ENCODE measurements at regions not wholly inside any gene's neighbourhood (a gene's known extent, or its start where the extent isn't known, plus 50 kb on each side); places are given as distances from the start of the nearest gene placed in this dataset.

- TF ChIP-seq MAX (IDR thresholded peaks at IDR 0.05), result no peak
- no peak for TF ChIP-seq CBX3 (IDR thresholded peaks at IDR 0.05; ENCODE audit: low read depth)
- no peak for TF ChIP-seq CEBPB (IDR thresholded peaks at IDR 0.05; ENCODE audit: low read depth)
- no peak for TF ChIP-seq EGR1 (IDR thresholded peaks at IDR 0.05; ENCODE audit: low read depth)
- no peak for TF ChIP-seq ATF3 (IDR thresholded peaks at IDR 0.05)
Observed at GRCh38 chr1:50354813-50355212, 68.4 kb downstream of the DMRTA2 start (continued).

- Histone ChIP-seq H3K4me1 (ENCODE audit: control insufficient read depth in 1 of 2, insufficient read depth in 2 of 2, low read length in 2 of 2) (no peaks in the 10 kb centered on the region), H2AFZ (ENCODE audit: low read depth, low read length, poor library complexity, severe bottlenecking) (no peak overlapping the region), H3K27ac (ENCODE audit: low read depth, low read length) (no peak overlapping the region), H3K9ac (ENCODE audit: low read length) (no peak overlapping the region), H3K4me3 (replicated peaks in 1 of 2; ENCODE audit: low read depth in 1 of 2, low read length in 2 of 2) (no peak overlapping the region), H3K9me2 (ENCODE audit: insufficient read depth) (no peaks in the 10 kb centered on the region), H3K27me3 (ENCODE audit: insufficient read depth, low read length) (peaks cover 22% of the 10 kb centered on the region), H4K20me1 (ENCODE audit: insufficient read depth) (no peaks in the 10 kb centered on the region), H3K9me3 (ENCODE audit: control insufficient read depth in 1 of 2, insufficient read depth in 1 of 2, low read depth in 1 of 2, low read length in 2 of 2) (no peaks in the 10 kb centered on the region), H3K79me2 (ENCODE audit: insufficient read depth, low read length) (no peaks in the 10 kb centered on the region), H3K4me2 (ENCODE audit: low read length) (no peak overlapping the region), H3K36me3 (ENCODE audit: control insufficient read depth in 1 of 2, insufficient read depth in 2 of 2, low read length in 2 of 2) (no peaks in the 10 kb centered on the region)
- DNase-seq (ENCODE audit: low read depth, low spot score), result no peak
- CTCF ChIA-PET, result interaction anchor here (1.8 kb wide), 1 partner anchor 20 kb away, joined by 5 read pairs; no protein-coding TSS in a partner anchor
- no TSS peak for BruUV-seq (replicated peaks)
- ATAC-seq, result no peak
- intact Hi-C loops (cut with micrococcal nuclease), result no loop called here
- RAD21 ChIA-PET (ENCODE audit: low non-redundant PET in 1 of 2, low total read pairs in 2 of 2, uncharacterized antibody in 2 of 2, unreplicated experiment in 2 of 2), result no interaction called here
- POLR2A ChIA-PET, result no interaction called here
- TF ChIP-seq ELF1 (IDR thresholded peaks at IDR 0.05; ENCODE audit: borderline replicate concordance, low read depth), result no peak
- no peak for TF ChIP-seq FOSL1 (IDR thresholded peaks at IDR 0.05; ENCODE audit: low read depth)
- TF ChIP-seq CTCF (IDR thresholded peaks at IDR 0.05 in 2 of 3, conservative IDR thresholded peaks at IDR 0.05 in 1 of 3; ENCODE audit: borderline replicate concordance in 1 of 3, insufficient read depth in 1 of 3, low read depth in 2 of 3, low read length in 2 of 3), result no peak
- no peak for TF ChIP-seq ATF3 (IDR thresholded peaks at IDR 0.05)
- no peak for TF ChIP-seq REST (IDR thresholded peaks at IDR 0.05; ENCODE audit: low read depth)
- TF ChIP-seq TCF7L2 (IDR thresholded peaks at IDR 0.05; ENCODE audit: borderline replicate concordance, extremely low read depth, insufficient read depth, insufficient read length), result no peak
Observed at GRCh38 chr1:50352428-50352827, 70.8 kb downstream of the DMRTA2 start.
